ELR (cell line): ENCODE measurements at regions not wholly inside any gene's neighbourhood (a gene's known extent, or its start where the extent isn't known, plus 50 kb on each side); places are given as distances from the start of the nearest gene placed in this dataset.
"Not testable (repeated sequence)": the region's sequence is repeated elsewhere in the genome, so short reads cannot be mapped to it uniquely, and the experiment has no call there.

Experiments
- DNase-seq: peaks from one replicate; pipeline ENCODE4 v3.0.0-alpha.2; 2015; ENCODE audit warnings: low read depth

DNA sequence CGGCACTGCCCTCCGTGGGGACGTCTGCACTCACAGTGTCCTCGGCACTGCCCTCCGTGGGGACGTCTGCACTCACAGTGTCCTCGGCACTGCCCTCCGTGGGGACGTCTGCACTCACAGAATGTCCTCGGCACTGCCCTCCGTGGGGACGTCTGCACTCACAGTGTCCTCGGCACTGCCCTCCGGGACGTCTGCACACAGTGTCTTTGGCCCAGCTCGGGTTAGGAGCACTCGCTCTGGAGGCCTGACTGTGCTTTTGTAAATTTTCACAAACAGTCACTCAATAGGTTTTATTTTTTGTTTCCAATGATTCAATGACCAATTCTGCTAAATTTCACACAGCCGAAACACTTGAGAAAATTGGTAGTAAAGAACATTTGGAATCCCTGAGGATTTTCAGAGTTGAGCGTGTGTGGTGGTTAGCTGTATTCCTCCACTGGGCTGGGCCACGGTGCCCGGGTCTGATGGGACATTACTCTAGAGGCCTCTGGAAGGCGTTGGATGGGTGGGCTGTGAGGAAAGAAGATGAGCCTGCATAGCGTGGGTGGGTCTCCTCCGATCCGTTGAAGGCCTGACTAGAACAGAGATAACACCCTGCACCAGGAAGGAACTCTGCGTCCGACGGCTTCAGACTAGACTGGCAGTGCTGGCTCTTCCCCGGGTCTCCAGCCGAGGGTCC, 134.8 kb downstream of the RTP5 start:
- no peak for DNase-seq

DNA sequence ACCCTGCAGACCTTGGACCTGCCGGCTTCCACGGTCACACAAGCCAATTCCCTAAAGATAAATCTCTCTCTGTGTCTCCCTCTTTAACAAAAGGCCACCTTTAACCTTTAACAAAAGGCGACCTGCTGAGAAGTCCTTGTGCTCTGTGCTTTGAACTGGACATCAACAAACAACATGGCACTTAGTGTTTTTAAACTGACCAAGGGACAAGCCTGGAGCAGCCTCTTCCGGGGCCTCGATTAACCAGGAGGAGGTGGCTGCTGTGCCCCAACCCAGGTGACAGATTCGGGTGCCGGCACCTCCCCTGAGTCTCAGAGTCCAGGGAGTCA, 135.3 kb downstream of the RTP5 start:
- DNase-seq: no peak

DNA sequence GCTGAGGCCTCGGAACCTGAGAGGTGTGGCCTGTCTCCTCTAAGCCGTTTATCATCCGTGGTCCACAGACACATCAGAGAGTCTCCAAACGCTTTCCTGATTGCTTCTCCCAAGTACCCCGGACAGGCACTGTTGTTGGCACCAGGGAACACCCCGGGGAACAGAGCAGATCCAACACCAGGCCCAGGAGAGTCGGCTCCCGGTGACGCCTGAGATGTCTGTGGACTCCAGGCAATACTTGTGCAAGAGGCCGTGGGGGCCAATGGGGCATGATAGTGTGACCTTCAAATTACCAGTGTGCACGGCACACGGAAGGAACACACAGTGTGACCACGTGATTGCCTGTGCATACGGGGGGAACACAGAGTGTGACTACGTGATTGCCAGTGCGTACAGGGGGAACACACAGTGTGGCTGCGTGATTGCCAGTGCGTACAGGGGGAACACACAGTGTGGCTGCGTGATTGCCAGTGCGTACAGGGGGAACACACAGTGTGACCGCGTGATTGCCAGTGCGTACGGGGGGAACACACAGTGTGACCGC, 136.6 kb downstream of the RTP5 start:
- not testable (repeated sequence) for DNase-seq

DNA sequence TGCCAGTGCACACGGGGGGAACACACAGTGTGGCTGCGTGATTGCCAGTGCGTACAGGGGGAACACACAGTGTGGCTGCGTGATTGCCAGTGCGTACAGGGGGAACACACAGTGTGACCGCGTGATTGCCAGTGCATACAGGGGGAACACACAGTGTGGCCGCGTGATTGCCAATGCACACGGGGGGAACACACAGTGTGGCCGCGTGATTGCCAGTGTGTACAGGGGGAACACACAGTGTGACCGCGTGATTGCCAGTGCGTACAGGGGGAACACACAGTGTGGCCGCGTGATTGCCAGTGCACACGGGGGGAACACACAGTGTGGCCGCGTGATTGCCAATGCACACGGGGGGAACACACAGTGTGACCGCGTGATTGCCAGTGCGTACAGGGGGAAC, 139.4 kb downstream of the RTP5 start:
- not testable (repeated sequence) for DNase-seq

DNA sequence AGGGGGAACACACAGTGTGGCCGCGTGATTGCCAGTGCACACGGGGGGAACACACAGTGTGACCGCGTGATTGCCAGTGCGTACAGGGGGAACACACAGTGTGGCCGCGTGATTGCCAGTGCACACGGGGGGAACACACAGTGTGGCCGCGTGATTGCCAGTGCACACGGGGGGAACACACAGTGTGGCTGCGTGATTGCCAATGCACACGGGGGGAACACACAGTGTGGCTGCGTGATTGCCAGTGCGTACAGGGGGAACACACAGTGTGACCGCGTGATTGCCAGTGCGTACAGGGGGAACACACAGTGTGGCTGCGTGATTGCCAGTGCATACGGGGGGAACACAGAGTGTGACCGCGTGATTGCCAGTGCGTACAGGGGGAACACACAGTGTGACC, 140.3 kb downstream of the RTP5 start:
- not testable (repeated sequence) for DNase-seq

DNA sequence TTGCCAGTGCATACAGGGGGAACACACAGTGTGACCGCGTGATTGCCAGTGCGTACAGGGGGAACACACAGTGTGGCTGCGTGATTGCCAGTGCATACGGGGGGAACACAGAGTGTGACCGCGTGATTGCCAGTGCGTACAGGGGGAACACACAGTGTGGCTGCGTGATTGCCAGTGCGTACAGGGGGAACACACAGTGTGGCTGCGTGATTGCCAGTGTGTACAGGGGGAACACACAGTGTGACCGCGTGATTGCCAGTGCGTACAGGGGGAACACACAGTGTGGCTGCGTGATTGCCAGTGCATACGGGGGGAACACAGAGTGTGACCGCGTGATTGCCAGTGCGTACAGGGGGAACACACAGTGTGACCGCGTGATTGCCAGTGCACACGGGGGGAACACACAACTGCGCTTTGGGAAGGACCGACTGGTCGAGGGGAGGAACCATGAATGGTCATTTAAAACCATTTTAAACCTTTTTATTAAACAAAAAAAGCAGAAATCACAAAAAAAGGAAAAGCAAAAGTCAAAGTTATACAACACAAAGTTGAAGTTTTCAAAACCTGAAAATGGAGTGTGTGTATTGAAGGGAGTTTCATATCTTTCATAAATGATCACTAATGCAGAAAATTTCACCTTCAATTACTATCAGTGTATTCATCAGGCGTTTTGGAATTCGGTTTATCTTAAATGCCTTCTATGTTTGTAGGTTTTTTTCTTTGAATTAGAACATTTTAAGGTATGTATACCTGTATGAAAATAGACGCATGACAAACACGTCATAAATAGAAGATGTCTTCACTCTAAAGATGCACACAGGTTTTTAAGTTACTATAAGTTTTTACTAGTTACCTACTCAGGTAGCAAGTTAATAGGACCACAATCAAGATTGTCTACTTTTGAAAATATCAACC, 141.0 kb downstream of the RTP5 start:
- peak; percentile 11 for DNase-seq

DNA sequence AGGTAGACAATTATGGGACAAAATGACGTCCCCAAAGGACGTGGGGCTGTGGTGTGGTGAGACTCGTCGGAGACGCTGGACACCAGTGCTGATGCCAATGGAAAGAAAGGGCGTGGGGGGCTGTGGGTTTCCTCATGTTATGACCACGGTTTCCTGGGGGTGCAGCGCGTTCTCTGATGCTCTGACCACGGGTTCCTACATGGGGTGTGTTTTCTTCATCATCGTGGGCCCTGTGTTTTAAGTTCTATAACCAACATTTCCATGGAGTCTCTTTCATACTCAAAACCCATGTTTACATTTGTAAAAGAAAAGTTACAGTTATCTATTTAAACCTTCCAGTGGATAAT, 141.6 kb downstream of the RTP5 start:
- DNase-seq: no peak

DNA sequence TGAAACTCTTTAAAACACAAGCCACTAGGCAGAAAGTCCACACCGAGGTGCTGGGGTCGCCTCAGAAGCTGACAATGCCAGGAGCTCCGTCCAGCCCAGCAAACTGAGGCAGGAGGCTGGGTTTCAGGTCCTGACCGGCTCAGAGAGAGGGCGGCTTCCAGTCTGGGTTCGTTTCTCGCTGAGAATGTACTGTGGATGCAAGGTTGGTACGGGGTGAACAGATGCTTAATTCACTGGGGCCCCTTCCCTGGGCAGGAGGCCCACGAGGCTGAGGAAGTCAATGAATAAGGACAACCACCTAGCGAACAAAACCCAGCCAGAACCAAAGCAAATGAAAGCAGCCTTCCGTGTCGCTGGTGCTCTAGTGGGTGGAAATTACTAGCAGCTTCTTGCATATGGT, 142.0 kb downstream of the RTP5 start:
- DNase-seq: no peak

DNA sequence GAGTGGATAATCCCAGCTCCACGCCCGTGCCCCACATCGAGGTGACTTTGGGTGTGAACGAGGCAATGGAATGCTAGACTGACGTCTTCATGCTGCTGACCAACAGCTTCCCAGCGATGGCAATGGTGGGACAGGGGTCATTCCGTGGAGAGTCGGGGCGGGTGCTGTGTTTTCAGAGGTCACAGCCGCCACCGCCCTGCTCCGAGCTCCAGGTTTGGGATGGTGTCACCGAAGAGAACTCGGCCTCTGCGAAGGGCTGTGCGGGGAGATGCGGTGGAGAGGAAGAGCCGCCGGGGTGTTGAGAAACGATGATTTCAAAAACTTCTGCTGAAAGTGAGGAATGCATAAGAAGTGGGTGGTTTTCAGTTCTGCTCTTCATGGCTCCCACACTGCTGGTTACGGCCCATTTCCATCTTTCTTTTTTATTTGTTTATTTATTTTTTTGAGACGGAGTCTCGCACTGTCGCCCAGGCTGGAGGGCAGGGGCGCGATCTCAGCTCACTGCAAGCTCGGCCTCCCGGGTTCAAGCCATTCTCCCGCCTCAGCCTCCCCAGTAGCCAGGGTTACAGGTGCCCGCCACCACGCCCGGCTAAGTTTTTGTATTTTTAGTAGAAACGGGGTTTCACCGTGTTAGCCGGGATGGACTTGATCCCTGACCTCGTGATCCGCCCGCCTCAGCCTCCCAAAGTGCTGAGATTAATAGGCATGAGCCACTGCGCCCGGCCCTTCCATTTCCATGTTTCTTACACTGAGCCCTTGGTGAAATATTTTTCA, 142.6 kb downstream of the RTP5 start:
- DNase-seq: no peak

DNA sequence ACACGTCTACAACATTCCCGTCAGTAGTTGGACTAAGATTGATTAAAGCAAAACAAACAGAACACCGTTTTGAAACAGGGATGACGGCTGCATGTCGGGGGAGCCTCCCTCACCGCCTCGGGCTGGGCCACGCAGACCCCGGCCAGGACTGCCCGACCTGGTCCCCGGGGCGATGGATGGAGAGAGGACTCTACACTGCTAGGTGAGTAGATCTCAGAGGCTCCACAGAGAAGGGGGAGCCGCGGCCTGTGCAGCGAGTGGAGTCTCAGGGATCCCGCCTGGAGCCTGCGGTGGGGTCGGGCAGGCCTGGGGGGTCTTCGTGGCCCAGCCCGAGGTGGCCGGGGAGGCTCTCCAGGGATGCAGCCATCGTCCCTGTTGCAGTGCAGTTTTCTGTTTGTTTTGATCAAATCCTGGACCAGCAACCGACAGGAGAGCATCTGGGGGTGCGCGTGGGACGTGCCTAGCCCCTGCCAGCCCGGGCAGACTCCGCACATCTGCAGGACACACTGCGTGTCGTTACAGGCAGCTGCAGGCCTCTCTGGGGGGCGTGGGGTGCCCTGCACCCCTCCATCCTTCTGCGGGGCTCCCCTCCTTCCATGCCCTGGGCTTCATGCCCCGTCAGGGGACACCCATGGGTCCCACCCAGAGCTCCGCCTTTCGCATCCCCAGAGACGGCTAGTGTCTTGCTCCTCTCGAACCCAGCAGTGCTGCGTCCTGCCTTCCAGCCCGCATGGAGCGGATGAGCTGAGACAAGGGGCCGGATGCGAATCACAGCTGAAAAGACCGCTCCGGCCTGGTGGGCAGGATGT, 143.6 kb downstream of the RTP5 start:
- no peak for DNase-seq

DNA sequence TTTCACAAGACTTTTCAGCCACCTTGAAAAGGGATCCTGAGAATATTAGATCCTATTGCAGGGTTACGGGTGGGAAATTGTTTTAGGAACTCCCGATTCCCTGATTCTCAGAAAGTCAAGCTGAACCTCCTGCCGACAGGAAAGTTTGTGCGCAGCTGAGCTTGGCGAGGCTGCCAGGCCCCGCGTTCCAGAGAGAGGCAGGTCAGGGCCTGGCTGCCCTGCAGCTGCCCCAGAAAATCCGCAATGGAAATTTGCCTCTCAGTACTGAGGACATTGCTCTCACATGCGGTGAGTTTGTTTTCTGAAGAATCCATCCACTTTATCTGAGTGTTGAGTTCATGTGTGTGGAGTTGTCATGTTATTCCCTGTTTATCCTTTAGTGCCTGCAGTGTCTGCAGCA, 144.2 kb downstream of the RTP5 start:
- no peak for DNase-seq

DNA sequence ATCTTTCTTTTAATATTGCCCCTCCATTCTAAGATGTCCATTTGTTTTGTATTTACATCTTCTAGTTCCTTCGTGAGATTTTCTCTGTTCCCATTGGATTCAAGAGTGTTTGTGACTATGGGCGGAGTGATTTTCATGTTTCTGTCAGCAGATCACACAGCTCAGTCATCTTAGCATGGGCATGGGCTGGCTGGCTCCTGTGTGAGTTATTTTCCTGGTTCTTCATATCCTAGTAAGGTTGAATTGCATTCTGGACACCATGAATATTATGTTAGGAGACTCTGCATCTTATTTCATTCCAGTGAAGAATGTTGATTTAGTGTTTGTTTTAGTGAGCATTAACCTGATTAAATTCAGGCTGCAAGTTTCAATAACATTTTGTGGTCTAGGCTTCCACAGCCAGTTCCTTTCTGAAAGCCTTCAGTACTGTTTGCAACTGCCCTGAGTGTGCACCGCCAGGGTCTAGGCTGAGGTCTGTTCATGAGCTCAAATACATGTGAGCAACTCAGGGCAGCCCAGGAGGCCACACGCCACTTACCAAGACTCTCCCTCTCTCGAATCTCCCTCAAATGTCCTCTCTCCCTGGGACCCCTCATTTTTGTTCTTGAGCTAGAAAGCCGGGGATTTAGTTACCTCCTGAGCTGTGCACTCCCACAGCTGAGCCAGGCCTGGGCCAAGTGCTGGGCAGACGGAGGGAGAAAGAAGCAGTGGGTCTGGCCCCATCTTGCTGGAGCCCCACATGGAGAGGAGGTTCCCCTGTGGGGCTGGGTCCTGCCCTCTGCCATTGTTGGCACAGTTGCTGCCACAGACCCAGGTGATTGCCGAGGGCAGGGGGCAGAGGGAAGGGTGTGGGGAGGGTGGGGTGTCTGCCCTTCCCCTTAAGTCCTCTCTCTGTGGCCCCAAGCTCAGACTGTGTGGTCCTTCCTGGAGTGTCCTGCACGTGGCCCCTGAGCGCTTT, 145.9 kb downstream of the RTP5 start:
- no peak for DNase-seq

DNA sequence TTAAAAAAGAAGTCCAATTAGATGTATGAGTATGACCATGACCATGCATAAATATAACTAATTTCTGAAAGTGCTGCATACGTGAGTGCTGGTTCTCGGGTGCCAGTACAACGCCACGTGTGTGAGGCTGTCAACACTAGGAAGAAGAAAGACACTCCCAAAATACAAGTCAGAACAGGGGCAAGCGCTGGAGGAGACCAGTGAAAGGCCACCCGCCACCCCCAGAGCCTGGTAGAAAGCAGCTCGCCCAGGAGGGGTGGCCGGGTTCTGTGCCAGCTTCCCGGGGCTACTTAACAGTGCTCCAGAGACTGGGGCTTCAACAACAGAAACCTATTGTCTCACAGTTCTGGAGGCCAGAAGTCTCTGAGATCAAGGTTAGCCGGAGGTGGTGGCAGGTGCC, 147.6 kb downstream of the RTP5 start:
- DNase-seq: no peak

DNA sequence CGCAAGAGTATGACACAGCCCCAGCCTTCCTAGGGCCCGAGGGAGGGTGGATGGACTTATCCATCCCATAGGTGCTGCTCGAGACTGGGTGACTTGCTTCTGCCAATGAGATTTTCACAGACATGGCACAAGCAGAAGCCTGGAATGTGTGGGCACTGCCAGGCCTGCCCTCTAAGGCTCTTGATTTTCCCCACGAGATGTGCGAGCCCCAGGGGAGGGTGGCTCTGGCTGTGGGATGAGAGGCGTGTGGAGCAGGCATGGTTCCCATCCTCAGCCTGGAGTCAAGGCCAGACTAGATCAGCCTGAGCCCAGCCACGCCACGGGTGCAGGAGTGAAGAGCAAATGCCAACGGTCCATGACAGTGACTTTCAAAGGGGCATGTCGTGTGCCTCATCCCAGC, 148.9 kb downstream of the RTP5 start:
- not testable (repeated sequence) for DNase-seq

DNA sequence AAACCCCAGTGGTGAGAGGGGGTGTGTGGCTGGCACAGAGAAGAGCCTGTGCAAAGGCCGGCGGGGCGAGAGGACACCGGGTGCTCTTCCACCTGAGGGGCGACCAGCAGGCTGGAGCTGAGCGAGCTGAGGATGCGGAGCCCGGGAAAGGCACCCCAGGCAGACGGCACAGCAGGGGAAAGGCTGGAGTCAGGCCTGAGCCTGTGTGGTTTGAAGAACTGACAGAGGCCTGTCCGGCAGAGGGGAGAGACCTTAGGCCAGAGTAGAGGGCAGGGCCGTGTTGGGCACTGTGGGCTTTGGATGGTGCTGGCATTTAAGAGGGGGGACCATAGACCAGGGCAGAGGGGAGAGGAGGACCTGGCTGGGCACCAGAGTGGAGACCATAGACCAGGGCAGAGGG, 149.8 kb downstream of the RTP5 start:
- no peak for DNase-seq

DNA sequence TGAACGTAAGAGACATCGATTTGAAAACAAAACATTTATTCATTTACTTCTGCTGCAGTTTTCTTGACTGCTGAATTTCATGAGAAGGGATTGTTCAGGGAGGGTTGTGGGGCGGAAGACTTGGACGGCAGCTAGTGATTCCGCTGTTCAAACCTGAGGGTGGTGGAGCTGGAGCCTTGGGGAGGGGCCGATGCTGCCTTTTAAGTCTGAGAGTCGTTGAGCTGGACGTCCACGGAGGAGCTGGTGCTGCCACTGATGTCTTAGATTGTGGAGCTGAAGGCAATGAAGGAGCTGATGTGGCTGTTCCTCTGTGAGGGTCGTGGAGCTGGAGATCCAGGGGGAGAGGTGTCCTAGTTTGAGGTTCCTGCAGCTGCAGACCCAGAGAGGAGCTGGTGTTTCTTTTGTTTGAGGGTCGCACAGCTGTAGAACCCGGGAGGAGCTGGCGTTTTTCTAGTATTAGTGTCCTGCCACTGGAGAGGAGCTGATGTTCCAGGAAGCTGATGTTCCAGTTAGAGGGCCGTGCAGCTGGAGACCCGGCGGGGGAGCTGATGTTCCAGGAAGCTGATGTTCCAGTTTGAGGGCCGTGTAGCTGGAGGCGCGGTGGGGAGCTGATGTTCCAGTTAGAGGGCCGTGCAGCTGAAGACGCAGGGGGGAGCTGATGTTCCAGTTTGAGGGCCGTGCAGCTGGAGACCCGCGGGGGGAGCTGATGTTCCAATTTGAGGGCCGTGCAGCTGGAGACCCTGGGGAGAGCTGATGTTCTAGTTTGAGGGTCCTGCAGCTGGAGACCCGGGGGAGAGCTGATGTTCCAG, 150.9 kb downstream of the RTP5 start:
- DNase-seq: peak; percentile 55

DNA sequence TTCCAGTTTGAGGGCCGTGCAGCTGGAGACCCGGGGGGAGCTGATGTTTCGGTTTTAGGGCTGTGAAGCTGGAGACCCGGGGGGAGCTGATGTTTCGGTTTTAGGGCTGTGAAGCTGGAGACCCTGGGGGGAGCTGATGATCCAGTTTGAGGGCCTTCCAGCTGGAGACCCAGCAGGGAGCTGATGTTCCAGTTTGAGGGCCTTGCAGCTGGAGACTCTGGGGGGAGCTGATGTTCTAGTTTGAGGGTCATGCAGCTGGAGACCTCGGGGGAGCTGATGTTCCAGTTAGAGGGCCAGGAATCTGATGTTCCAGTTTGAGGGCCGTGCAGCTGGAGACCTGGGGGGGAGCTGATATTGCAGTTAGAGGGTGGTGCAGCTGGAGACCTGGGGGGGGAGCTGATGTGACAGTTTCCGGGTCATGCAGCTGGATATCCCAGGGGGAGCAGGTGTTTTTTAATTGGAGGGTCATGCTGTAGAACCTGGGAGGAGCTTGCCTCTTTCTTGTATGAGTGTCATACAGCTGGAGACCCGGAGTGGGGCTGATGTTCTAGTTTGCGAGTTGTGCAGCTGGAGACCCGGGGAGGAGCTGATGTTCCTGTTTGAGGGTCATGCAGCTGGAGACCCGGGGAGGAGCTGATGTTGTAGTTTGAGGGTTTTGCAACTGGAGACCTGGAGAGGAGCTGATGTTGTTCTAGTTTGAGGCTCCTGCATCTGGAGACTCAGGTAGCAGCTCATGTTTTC, 153.2 kb downstream of the RTP5 start:
- no peak for DNase-seq

DNA sequence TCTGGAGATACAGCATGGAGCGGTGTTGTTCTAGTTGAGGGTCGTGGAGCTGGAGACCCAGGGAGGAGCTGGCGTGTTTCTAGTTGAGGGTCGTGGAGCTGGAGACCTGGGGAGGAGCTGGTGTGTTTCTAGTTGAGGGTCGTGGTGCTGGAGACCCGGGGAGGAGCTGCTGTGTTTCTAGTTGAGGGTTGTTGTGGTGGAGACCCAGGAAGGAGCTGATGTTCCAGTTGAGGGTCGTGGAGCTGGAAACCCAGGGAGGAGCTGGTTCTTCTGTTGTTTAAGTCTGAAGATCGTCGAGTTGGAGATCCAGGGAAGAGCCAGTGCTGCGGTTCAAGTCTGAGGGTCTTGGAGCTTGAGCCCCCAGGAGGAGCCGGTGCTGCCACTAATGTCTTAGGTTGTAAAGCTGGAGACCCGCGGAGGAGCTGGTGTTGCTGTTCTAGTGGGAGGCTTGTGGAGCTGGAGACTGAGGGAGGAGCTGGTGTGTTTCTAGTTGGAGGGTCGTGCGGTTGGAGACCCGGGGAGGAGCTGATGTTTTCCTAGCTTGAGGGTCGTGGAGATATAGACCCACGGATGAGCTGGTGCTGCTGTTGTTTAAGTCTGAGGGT, 155.3 kb downstream of the RTP5 start:
- DNase-seq: no peak
